Ishikawa (cell line): ENCODE measurements at regions not wholly inside any gene's neighbourhood (a gene's known extent, or its start where the extent isn't known, plus 50 kb on each side); places are given as distances from the start of the nearest gene placed in this dataset.

ENCODE experiments used
- CEBPB ChIP-seq: IDR thresholded peaks from 2 replicates; pipeline ENCODE4 v1.6.1; 2012
- CREB1 ChIP-seq: IDR thresholded peaks from 2 replicates; pipeline ENCODE4 v1.6.1; 2012; ENCODE audit warnings: low read depth
- EP300 ChIP-seq: IDR thresholded peaks from 2 replicates; pipeline ENCODE4 v1.6.1; 2012; ENCODE audit warnings: borderline replicate concordance
- FOXM1 ChIP-seq: IDR thresholded peaks from 2 replicates; pipeline ENCODE4 v1.6.1; 2012; ENCODE audit warnings: low read depth, borderline replicate concordance
- REST ChIP-seq: IDR thresholded peaks from 2 replicates; pipeline ENCODE4 v1.6.1; 2012; ENCODE audit warnings: low read depth, mild to moderate bottlenecking
- TAF1 ChIP-seq: IDR thresholded peaks from 2 replicates; pipeline ENCODE4 v1.6.1; 2012; ENCODE audit warnings: low read depth, mild to moderate bottlenecking
- TEAD4 ChIP-seq: IDR thresholded peaks from 2 replicates; pipeline ENCODE4 v1.6.1; 2012
- YY1 ChIP-seq: IDR thresholded peaks from 2 replicates; pipeline ENCODE4 v1.6.1; 2012; ENCODE audit warnings: low read depth
- ZBTB7A ChIP-seq: IDR thresholded peaks from 2 replicates; pipeline ENCODE4 v1.6.1; 2012; ENCODE audit warnings: low read depth
- TF ChIP-seq, protein P1 (sequence below): IDR thresholded peaks from 2 replicates; pipeline ENCODE4 v1.6.1; 2012

GRCh38 chr7:98711945-98712344 lies 94.9 kb downstream of the NPTX2 start:
- TF ChIP-seq YY1 = no peak
- no peak for TF ChIP-seq ZBTB7A
- no peak for TF ChIP-seq CREB1
- no peak for TF ChIP-seq EP300
- TF ChIP-seq FOXM1 = no peak
- TF ChIP-seq REST = no peak
- TF ChIP-seq, protein P1, sequence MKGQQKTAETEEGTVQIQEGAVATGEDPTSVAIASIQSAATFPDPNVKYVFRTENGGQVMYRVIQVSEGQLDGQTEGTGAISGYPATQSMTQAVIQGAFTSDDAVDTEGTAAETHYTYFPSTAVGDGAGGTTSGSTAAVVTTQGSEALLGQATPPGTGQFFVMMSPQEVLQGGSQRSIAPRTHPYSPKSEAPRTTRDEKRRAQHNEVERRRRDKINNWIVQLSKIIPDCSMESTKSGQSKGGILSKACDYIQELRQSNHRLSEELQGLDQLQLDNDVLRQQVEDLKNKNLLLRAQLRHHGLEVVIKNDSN = no peak
- no peak for TF ChIP-seq TAF1
- no peak for TF ChIP-seq CEBPB
- TF ChIP-seq TEAD4 = no peak
